ENCODE measurements at regions not wholly inside any gene's neighbourhood (a gene's known extent, or its start where the extent isn't known, plus 50 kb on each side); places are given as distances from the start of the nearest gene placed in this dataset.
"Not testable (repeated sequence)": the region's sequence is repeated elsewhere in the genome, so short reads cannot be mapped to it uniquely, and the experiment has no call there.

GRCh38 chr14:28294834-28295440 is 471.6 kb upstream of the FOXG1 start:
- no peak for DNase-seq

- no peak for DNase-seq
Measured at GRCh38 chr14:28297559-28297958, 469.0 kb upstream of the FOXG1 start.

- no peak for DNase-seq
Measured at GRCh38 chr14:28298156-28298555, 468.4 kb upstream of the FOXG1 start.

GRCh38 chr14:28299227-28299626 is 467.4 kb upstream of the FOXG1 start:
- no peak for DNase-seq

GRCh38 chr14:28300356-28300755 is 466.2 kb upstream of the FOXG1 start:
- DNase-seq = no peak

- no peak for DNase-seq
Measured at GRCh38 chr14:28301179-28301578, 465.4 kb upstream of the FOXG1 start.

- DNase-seq = no peak
Measured at GRCh38 chr14:28303248-28303647, 463.3 kb upstream of the FOXG1 start.

- DNase-seq = no peak
Measured at GRCh38 chr14:28305938-28306337, 460.6 kb upstream of the FOXG1 start.

GRCh38 chr14:28307506-28307905 is 459.1 kb upstream of the FOXG1 start:
- no peak for DNase-seq

- DNase-seq = no peak
Measured at GRCh38 chr14:28308734-28309133, 457.9 kb upstream of the FOXG1 start.

- not testable (repeated sequence) for DNase-seq
Measured at GRCh38 chr14:28317890-28318675, 448.5 kb upstream of the FOXG1 start.

GRCh38 chr14:28321475-28322244 is 444.9 kb upstream of the FOXG1 start:
- DNase-seq = no peak

GRCh38 chr14:28323366-28323765 is 443.2 kb upstream of the FOXG1 start:
- DNase-seq = no peak

GRCh38 chr14:28323951-28324741 is 442.4 kb upstream of the FOXG1 start:
- no peak for DNase-seq

- DNase-seq = no peak
Measured at GRCh38 chr14:28340816-28341215, 425.8 kb upstream of the FOXG1 start.

- no peak for DNase-seq
Measured at GRCh38 chr14:28344381-28344780, 422.2 kb upstream of the FOXG1 start.

- no peak for DNase-seq
Measured at GRCh38 chr14:28348797-28349196, 417.8 kb upstream of the FOXG1 start.

- no peak for DNase-seq
Measured at GRCh38 chr14:28356819-28357218, 409.8 kb upstream of the FOXG1 start.

GRCh38 chr14:28361486-28361885 is 405.1 kb upstream of the FOXG1 start:
- no peak for DNase-seq

GRCh38 chr14:28365510-28365909 is 401.1 kb upstream of the FOXG1 start:
- DNase-seq = no peak

GRCh38 chr14:28373721-28374120 is 392.9 kb upstream of the FOXG1 start:
- DNase-seq = no peak

- DNase-seq = no peak
Measured at GRCh38 chr14:28375295-28375694, 391.3 kb upstream of the FOXG1 start.

GRCh38 chr14:28381656-28382055 is 384.9 kb upstream of the FOXG1 start:
- no peak for DNase-seq
